ENCODE measurements at regions not wholly inside any gene's neighbourhood (a gene's known extent, or its start where the extent isn't known, plus 50 kb on each side); places are given as distances from the start of the nearest gene placed in this dataset.

GRCh38 chr6:69589626-69590025 is 207.2 kb downstream of the LMBRD1 start:
- no peak for TF ChIP-seq TAF1 (IDR thresholded peaks at IDR 0.05; ENCODE audit: borderline replicate concordance, low read depth, low read length)
- no peak for TF ChIP-seq POLR2A (IDR thresholded peaks at IDR 0.05; ENCODE audit: low read depth, low read length)
- no peak for TF ChIP-seq POLR2AphosphoS5 (IDR thresholded peaks at IDR 0.05; ENCODE audit: low read depth, low read length)
